ENCODE measurements at regions not wholly inside any gene's neighbourhood (a gene's known extent, or its start where the extent isn't known, plus 50 kb on each side); places are given as distances from the start of the nearest gene placed in this dataset.

DNA sequence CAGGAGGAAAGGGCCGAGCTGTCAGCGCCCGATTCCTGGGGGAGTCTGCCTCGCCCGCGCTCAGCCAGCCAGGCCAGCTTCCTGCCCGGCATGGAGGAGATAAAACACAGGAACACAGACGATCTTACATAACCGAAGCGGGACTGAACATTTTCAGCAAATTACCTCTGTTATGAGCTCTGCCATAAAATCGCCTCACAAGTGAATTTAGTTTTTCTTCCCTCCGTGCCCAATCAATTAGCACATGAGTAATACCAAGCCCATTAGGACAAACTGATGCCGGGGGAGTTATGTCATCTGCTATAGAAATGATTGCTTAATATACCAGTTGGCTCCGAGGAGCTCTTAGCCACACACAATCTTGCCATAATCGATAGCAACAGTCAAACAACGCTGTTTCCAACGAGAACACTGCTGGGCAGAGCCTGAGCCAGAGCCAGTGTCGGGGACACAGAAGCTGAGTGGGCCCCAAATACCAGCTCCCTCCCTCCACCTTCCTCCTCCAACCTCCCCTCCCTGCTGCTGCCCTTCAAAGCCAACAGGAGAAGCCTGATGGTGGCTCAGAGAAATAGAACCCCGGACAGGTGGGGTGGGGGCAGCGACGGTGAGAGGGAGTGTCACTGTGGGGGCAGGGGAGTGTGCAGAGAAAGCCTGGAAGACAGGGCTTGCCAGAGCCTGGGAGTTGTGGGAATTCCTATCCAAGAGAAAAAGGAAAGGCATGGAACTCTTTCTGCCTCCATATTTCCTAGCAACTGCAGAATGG is 279.4 kb upstream of the TLE3 start:
- Histone ChIP-seq H3K27ac (ENCODE audit: insufficient read depth, low read length) (no peak overlapping the region), H3K36me3 (ENCODE audit: control insufficient read depth, insufficient read depth, low read length) (no peaks in the 10 kb centered on the region), H3K9me1 (ENCODE audit: insufficient read depth, low read length) (no peaks in the 10 kb centered on the region), H3K27me3 (ENCODE audit: control insufficient read depth, insufficient read depth, low read length) (peaks cover 64% of the 10 kb centered on the region), H2AK9ac (replicated peaks; ENCODE audit: low read depth, low read length, poor library complexity) (peak overlapping the region; percentile 77), H2BK5ac (ENCODE audit: low read depth, low read length, poor library complexity, severe bottlenecking) (no peak overlapping the region), H3K9me3 (ENCODE audit: control insufficient read depth, insufficient read depth, low read length) (peaks cover 7% of the 10 kb centered on the region), H2AFZ (replicated peaks; ENCODE audit: low read length, poor library complexity) (no peak overlapping the region), H3K4me2 (ENCODE audit: low read depth, low read length) (peak overlapping the region; percentile 33; the same call in 1 of the 2 replicates), H3K4me3 (ENCODE audit: insufficient read depth, low read depth, low read length) (no peak overlapping the region), H2AK5ac (ENCODE audit: low read depth, low read length) (no peak overlapping the region), H4K8ac (ENCODE audit: low read depth in 2 of 2, low read length in 2 of 2) (no peak overlapping the region), H3K4ac (ENCODE audit: low read depth, low read length) (no peak overlapping the region), H3K4me1 (ENCODE audit: control insufficient read depth, insufficient read depth, low read length) (no peaks in the 10 kb centered on the region), H4K20me1 (ENCODE audit: insufficient read depth, low read length) (no peaks in the 10 kb centered on the region), H3K56ac (ENCODE audit: extremely low read depth, insufficient read depth, low read length) (no peak overlapping the region), H4K5ac (ENCODE audit: low read depth, low read length) (no peak overlapping the region), H2BK20ac (ENCODE audit: low read depth, low read length) (no peak overlapping the region), H3K18ac (ENCODE audit: low read depth, low read length) (no peak overlapping the region), H2BK15ac (ENCODE audit: low read depth, low read length) (no peak overlapping the region), H3K23ac (ENCODE audit: low read depth, low read length) (no peak overlapping the region), H4K91ac (ENCODE audit: insufficient read depth, low read depth, low read length) (no peak overlapping the region), H2BK120ac (ENCODE audit: low read depth, low read length) (no peak overlapping the region), H3K9ac (ENCODE audit: low read depth, low read length) (no peak overlapping the region), H3K79me1 (ENCODE audit: low read depth in 1 of 2, low read length in 2 of 2) (no peaks in the 10 kb centered on the region), H3K14ac (replicated peaks; ENCODE audit: low read depth, low read length) (no peak overlapping the region)
- CTCF ChIA-PET = interaction anchor here (0.6 to 1.2 kb wide), 2 partner anchors 107 to 169 kb away, joined by 4 read pairs; no protein-coding TSS in a partner anchor
- ATAC-seq (ENCODE audit: low read depth) (peak; percentile 56), DNase-seq (peak; percentile 2)
- intact Hi-C loops (cut with micrococcal nuclease) = loop anchor here (10.0 kb wide), 1 partner anchor 98 kb away; no protein-coding TSS in a partner anchor
- dilution Hi-C loops (cut with HindIII; ENCODE audit: low sequenced_read_pairs, unreplicated experiment) = no loop called here
- BruUV-seq (replicated peaks) = no TSS peak
- WGBS, 2 experiments (ENCODE audit: extremely low coverage in 2 of 2, insufficient read length in 1 of 2) = 0% methylated on average over 4 of the region's 21 CpGs; no CpG with 5 or more reads in 1 of the 2 experiments
- in situ Hi-C loops (cut with MboI; ENCODE audit: low sequenced_read_pairs) = no loop called here
- POLR2A ChIA-PET (ENCODE audit: unreplicated experiment) = no interaction called here
- TF ChIP-seq NFE2L2 (IDR thresholded peaks at IDR 0.05; ENCODE audit: low read depth, low read length) (no peak), CEBPB (IDR thresholded peaks at IDR 0.05; ENCODE audit: low read depth, low read length) (peak; percentile 76)
